VCaP (cell line): ENCODE measurements at regions not wholly inside any gene's neighbourhood (a gene's known extent, or its start where the extent isn't known, plus 50 kb on each side); places are given as distances from the start of the nearest gene placed in this dataset.
A peak's percentile ranks its signal among the peaks of the same experiment; 100 is the strongest.
"Not testable (repeated sequence)": the region's sequence is repeated elsewhere in the genome, so short reads cannot be mapped to it uniquely, and the experiment has no call there.

Source experiments
- H3K27ac ChIP-seq: fragments of 450-650 bp; 2 replicates; pipeline ENCODE4 v1.5.1; 2017
- CTCF ChIP-seq: fragments of 450-650 bp; conservative IDR thresholded peaks from 2 replicates; pipeline ENCODE4 v1.5.1; 2017; ENCODE audit warnings: mild to moderate bottlenecking, moderate library complexity

- no peak overlapping the region for H3K27ac ChIP-seq
- TF ChIP-seq CTCF: no peak
These were observed 91.9 kb downstream of the RTP5 start for GRCh38 chr2:241961454-241961853.

GRCh38 chr2:241964133-241964532 lies 94.6 kb downstream of the RTP5 start:
- no peak for TF ChIP-seq CTCF
- H3K27ac ChIP-seq: peak overlapping the region; percentile 24; the same call in 1 of the 2 replicates

GRCh38 chr2:241965931-241966412 lies 96.4 kb downstream of the RTP5 start:
- no peak for TF ChIP-seq CTCF
- no peak overlapping the region for H3K27ac ChIP-seq

- TF ChIP-seq CTCF: no peak
- no peak overlapping the region for H3K27ac ChIP-seq
These were observed 97.3 kb downstream of the RTP5 start for GRCh38 chr2:241966647-241967466.

GRCh38 chr2:241967467-241968144 lies 98.1 kb downstream of the RTP5 start:
- TF ChIP-seq CTCF: no peak
- no peak overlapping the region for H3K27ac ChIP-seq

- TF ChIP-seq CTCF: no peak
- no peak overlapping the region for H3K27ac ChIP-seq
These were observed 98.9 kb downstream of the RTP5 start for GRCh38 chr2:241968417-241968816.

GRCh38 chr2:241969182-241969581 lies 99.7 kb downstream of the RTP5 start:
- H3K27ac ChIP-seq: not testable (repeated sequence)

GRCh38 chr2:241970716-241971115 lies 101.2 kb downstream of the RTP5 start:
- TF ChIP-seq CTCF: no peak
- H3K27ac ChIP-seq: no peak overlapping the region
